ENCODE measurements at regions not wholly inside any gene's neighbourhood (a gene's known extent, or its start where the extent isn't known, plus 50 kb on each side); places are given as distances from the start of the nearest gene placed in this dataset.

DNA sequence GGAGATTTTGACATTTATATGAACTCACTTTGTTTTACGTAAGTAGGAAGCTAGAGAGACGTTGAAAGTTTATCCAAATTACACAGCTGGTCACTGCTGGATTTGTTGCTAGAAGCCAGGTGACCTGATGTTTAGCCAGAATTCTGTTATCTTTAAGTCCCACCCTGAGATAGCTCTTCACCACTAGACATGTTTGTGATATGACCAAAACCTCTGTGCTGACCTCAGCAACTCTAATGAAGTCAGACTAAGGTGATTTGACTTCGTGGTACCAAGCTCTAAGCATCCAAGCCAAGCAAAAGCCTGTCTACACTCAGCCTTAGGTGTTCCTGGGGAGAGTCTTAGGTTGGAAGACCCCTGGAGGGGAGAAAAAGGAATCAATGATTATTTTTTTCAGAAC is 102.4 kb downstream of the ARRDC4 start:
- TF ChIP-seq, protein P1, sequence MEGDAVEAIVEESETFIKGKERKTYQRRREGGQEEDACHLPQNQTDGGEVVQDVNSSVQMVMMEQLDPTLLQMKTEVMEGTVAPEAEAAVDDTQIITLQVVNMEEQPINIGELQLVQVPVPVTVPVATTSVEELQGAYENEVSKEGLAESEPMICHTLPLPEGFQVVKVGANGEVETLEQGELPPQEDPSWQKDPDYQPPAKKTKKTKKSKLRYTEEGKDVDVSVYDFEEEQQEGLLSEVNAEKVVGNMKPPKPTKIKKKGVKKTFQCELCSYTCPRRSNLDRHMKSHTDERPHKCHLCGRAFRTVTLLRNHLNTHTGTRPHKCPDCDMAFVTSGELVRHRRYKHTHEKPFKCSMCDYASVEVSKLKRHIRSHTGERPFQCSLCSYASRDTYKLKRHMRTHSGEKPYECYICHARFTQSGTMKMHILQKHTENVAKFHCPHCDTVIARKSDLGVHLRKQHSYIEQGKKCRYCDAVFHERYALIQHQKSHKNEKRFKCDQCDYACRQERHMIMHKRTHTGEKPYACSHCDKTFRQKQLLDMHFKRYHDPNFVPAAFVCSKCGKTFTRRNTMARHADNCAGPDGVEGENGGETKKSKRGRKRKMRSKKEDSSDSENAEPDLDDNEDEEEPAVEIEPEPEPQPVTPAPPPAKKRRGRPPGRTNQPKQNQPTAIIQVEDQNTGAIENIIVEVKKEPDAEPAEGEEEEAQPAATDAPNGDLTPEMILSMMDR (IDR thresholded peaks at IDR 0.05; ENCODE audit: low read depth, low read length) = no peak
- TF ChIP-seq POLR2A (IDR thresholded peaks at IDR 0.05; ENCODE audit: extremely low read depth, insufficient read length) = no peak
- TF ChIP-seq, protein P2, sequence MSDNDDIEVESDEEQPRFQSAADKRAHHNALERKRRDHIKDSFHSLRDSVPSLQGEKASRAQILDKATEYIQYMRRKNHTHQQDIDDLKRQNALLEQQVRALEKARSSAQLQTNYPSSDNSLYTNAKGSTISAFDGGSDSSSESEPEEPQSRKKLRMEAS (IDR thresholded peaks at IDR 0.05; ENCODE audit: low read depth, low read length) = no peak
- no peak for TF ChIP-seq MYC (IDR thresholded peaks at IDR 0.05; ENCODE audit: low read depth, low read length)

Data from NB4 (cell line).